Neuron (in vitro differentiated cells): ENCODE measurements at regions not wholly inside any gene's neighbourhood (a gene's known extent, or its start where the extent isn't known, plus 50 kb on each side); places are given as distances from the start of the nearest gene placed in this dataset.

Experiments
- H2AFZ ChIP-seq: one replicate; pipeline ENCODE4 v1.6.1; 2013; ENCODE audit warnings: low read depth, mild to moderate bottlenecking, inconsistent platforms, low read length, moderate library complexity
- H3K27me3 ChIP-seq: one replicate; pipeline ENCODE4 v1.6.1; 2013; ENCODE audit warnings: low read length; ENCODE audit not compliant: insufficient read depth
- H3K36me3 ChIP-seq: one replicate; pipeline ENCODE4 v1.6.1; 2013; ENCODE audit warnings: low read length; ENCODE audit not compliant: insufficient read depth
- H3K4me1 ChIP-seq: one replicate; pipeline ENCODE4 v1.6.1; 2013; ENCODE audit warnings: low read length; ENCODE audit not compliant: insufficient read depth
- H3K4me3 ChIP-seq: 2 replicates; pipeline ENCODE4 v1.5.1; 2013; ENCODE audit warnings: mild to moderate bottlenecking, low read length, moderate library complexity
- H3K9me3 ChIP-seq: one replicate; pipeline ENCODE4 v1.6.1; 2013; ENCODE audit warnings: low read length

DNA sequence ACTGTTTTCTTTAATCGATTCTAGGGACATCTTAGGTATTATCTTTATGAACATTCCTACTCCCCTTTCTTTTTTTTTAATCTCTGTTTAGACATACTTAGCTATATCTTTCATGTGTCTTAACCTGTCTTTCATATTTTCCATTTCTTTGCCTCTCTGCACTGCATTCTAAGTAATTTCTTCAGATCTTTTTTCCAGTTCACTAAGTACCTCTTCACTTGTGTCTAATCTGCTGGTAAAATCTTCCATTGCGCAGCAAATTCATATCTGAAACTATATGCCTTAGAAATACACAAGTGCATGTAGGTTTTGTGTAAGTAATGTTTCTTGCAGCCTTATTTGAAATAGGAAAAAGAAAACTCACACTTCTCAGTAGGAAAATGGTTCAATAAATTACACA lies 165.4 kb upstream of the BTBD3 start:
- no peaks in the 10 kb centered on the region for H3K4me1 ChIP-seq
- H3K4me3 ChIP-seq = no peak overlapping the region
- no peaks in the 10 kb centered on the region for H3K36me3 ChIP-seq
- no peaks in the 10 kb centered on the region for H3K27me3 ChIP-seq
- no peak overlapping the region for H2AFZ ChIP-seq
- H3K9me3 ChIP-seq = no peaks in the 10 kb centered on the region

DNA sequence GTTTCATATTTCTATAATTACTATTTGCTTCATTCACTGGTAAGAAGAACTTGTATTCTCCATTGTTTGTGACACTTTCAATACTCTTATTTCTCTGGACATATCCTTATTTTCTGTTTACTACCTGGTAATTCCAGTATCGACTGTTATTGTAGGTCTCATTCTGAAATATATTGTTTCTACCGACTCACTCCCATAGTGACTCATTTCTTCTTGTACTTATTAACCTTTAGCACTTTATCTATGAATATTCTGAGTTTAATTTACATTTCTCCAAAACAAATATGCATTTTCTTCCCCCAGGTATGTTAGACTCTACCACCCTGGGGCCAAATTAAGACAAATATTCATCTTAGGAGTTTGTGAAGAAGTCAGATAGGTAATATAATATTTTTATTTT lies 164.5 kb upstream of the BTBD3 start:
- no peak overlapping the region for H2AFZ ChIP-seq
- no peaks in the 10 kb centered on the region for H3K4me1 ChIP-seq
- H3K4me3 ChIP-seq = no peak overlapping the region
- no peaks in the 10 kb centered on the region for H3K36me3 ChIP-seq
- H3K9me3 ChIP-seq = no peaks in the 10 kb centered on the region
- H3K27me3 ChIP-seq = no peaks in the 10 kb centered on the region

DNA sequence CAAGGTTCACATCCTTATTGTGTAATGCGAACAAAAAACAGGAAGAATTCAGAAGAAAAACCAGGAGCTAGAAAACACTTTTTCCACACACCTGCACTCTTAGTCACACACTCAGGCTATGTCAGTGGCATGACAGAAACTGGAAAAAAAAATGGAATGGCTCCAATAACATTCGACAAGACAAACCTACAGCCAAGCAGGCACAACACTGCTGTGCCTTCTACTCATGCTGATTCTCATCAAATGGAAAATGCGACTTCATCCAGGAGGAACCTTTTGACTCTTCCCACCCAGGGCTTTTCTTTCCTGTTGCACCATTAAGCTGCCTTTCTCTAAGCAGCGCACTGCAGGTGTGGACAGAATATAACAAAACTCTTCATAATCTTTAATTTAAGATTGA lies 163.2 kb upstream of the BTBD3 start:
- Histone ChIP-seq H3K4me1 (no peaks in the 10 kb centered on the region), H3K4me3 (no peak overlapping the region), H3K27me3 (no peaks in the 10 kb centered on the region), H2AFZ (no peak overlapping the region), H3K9me3 (no peaks in the 10 kb centered on the region), H3K36me3 (no peaks in the 10 kb centered on the region)

DNA sequence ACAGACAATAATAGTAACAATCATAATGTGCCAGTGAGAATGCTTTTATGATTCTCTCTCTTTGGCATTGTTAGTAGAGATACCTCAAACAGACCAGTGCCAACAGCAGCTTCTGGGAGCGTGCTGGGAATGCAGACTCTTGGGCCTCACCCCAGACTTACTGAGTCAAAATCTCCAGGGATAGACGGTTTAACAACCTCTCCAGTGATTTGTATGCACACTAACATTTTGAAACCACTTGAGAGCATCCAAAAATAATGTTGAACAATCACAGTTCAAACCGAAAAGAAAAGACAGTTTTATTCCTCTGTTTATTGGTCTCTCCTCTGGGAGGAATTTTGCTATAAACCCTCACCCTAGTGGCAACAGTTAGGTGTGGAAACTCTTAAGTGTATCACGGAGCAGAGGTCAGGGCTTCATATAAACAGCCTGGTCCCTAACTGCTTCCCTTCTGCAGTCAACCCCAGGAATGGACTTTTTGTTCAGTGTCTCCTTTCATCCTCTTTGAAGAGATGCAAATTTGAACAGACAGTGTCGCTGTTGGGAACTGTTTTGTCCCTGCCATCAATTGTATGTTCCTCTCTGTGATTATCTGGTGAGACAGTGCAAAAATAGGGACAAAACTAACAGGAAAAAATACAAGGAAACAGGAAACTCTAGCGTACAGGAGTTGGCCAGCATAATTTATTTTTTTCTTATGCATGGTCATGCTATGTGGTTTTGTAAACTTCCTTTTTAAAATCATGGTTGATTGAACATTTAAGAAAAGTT lies 162.4 kb upstream of the BTBD3 start:
- no peak overlapping the region for H2AFZ ChIP-seq
- no peak overlapping the region for H3K4me3 ChIP-seq
- no peaks in the 10 kb centered on the region for H3K9me3 ChIP-seq
- H3K27me3 ChIP-seq = no peaks in the 10 kb centered on the region
- no peaks in the 10 kb centered on the region for H3K4me1 ChIP-seq
- H3K36me3 ChIP-seq = no peaks in the 10 kb centered on the region

DNA sequence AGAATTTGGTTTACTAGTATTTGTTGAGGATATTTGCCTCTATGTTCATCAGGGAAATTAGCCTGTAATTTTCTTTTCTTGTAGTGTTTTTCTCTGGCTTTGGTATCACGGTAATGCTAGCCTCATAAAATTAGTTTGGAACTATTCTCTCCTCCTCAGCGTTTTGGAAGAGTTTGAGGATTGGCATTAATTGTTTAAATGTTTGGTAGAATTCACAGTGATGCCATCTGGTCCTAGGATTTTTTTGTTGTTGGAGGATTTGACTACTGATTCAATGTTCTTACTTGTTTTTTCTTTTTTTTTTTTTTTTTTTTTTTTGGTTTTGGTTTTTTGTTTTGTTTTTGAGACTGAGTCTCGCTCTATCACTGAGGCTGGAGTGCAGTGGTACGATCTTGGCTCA lies 156.2 kb upstream of the BTBD3 start:
- Histone ChIP-seq H2AFZ (no peak overlapping the region), H3K4me1 (no peaks in the 10 kb centered on the region), H3K27me3 (no peaks in the 10 kb centered on the region), H3K9me3 (no peaks in the 10 kb centered on the region), H3K4me3 (no peak overlapping the region), H3K36me3 (no peaks in the 10 kb centered on the region)

DNA sequence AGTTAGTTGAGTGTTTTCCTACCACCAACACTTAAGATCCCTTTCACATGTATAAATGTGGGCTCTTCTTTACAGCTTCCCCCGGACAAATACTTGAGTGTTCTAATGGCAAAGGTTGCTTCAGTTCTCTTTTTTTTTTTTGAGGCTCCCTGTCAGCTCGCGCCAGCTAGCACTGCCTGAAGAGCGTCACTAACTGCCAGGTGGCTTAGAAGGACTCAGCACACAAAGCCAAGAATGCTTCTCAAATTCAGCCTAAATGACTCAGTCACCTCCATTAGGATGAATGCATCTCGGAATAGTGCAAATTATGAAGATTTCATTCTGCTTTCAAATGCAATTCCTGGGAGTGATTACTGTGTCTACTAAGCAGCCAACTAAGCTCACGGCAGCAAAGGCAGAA lies 150.7 kb upstream of the BTBD3 start:
- H3K9me3 ChIP-seq = no peaks in the 10 kb centered on the region
- H3K27me3 ChIP-seq = no peaks in the 10 kb centered on the region
- no peak overlapping the region for H2AFZ ChIP-seq
- no peaks in the 10 kb centered on the region for H3K4me1 ChIP-seq
- no peak overlapping the region for H3K4me3 ChIP-seq
- no peaks in the 10 kb centered on the region for H3K36me3 ChIP-seq

DNA sequence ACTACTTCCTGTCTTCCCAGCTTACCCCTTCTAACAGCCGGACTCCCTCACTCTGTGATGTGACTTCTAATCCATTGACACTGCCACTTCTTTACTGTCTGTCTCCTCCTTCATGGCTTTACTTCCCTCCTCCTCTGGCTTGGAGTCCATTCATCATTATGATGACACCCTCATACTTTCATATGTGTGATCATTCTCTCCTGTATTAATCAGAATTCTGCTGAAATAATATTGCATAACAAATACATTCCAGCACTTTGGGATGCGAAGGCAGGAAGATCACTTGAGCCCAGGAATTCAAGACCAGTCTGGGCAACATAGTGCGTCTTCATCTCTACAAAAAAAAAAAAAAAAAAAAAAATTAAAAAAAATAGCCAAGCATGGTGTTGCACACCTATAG lies 147.9 kb upstream of the BTBD3 start:
- Histone ChIP-seq H2AFZ (no peak overlapping the region), H3K9me3 (no peaks in the 10 kb centered on the region), H3K4me1 (no peaks in the 10 kb centered on the region), H3K4me3 (no peak overlapping the region), H3K36me3 (no peaks in the 10 kb centered on the region), H3K27me3 (no peaks in the 10 kb centered on the region)

DNA sequence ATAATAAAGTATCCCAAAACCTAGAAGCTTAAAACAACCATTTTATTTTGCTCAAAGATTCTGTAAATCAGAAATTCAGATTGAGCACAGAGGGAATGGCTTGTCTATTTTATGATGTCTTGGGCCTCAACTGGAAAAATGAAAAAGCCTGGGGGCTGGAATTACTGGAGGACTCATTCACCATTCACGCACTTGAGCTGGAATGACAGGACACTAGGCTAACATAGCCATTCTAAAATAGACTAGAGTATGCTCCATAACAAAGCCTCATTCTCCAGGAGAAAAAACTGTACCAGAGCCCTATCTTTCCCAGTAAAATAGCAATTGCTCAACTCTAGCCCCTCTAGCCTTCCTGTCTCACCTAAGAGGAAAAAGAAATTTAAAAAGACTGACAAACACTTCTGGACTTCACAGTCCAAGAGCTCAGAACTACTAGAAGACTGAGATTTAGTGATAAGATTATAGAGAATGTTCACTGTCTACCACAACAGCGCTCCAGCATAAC lies 145.4 kb upstream of the BTBD3 start:
- no peak overlapping the region for H3K4me3 ChIP-seq
- no peaks in the 10 kb centered on the region for H3K27me3 ChIP-seq
- H3K9me3 ChIP-seq = no peaks in the 10 kb centered on the region
- no peaks in the 10 kb centered on the region for H3K4me1 ChIP-seq
- H2AFZ ChIP-seq = no peak overlapping the region
- no peaks in the 10 kb centered on the region for H3K36me3 ChIP-seq

DNA sequence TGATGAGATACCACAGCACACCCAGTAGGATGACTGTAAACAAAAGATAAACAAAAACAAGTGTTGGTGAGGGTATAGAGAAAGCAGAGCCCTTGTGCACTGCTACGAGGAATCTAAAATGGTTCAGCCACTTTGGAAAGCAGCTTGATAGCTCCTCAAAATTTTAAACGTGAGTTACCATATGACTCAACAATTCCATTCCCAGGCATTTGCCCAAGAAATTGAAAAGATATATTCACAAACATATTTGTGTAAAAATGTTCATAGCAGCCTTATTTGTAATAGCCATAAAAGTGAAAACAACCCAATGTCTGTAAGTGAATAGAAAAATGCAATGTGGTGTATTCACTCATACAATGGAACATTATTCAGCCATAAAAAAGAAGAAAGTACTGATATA lies 141.0 kb upstream of the BTBD3 start:
- H3K4me3 ChIP-seq = no peak overlapping the region
- no peak overlapping the region for H2AFZ ChIP-seq
- no peaks in the 10 kb centered on the region for H3K27me3 ChIP-seq
- H3K4me1 ChIP-seq = no peaks in the 10 kb centered on the region
- H3K36me3 ChIP-seq = no peaks in the 10 kb centered on the region
- H3K9me3 ChIP-seq = no peaks in the 10 kb centered on the region

DNA sequence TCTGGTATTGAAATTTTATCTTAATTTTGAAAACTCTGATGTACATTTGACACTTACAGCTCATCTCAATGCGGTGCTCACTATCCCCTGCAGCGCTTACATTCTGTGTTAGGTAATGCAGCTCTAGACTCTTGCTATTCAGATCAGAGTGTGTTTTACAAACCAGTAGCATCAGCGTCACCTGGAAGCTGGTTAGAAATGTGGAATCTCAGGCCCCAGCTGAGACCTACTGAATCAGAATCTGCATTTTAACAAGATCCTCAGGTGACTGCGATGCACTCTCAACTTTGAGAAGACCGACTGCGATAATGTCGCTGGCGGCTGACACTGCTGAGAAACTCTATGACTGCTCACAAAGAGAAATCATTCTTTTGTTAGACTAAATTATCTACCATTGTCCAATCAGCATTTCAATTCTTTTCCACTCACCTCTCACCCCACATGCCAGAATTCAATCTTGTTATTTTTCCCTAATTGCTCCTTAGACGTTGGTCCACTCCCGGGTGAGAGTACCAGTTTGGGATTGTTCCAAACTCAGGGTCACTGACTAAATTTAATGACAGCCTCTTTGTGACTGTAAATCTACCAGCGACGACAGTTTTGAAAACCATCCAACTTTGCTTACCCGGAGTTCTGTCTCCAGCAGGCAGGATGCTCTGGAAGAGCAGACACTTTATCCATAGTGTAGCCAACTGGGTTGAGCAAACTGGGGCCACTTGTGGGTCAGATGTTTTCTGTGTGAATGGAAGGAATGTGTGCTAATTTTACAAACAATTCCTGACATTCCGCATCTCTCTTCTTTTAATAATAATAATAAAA lies 140.1 kb upstream of the BTBD3 start:
- Histone ChIP-seq H3K4me3 (no peak overlapping the region), H2AFZ (peak overlapping the region; percentile 20), H3K36me3 (no peaks in the 10 kb centered on the region), H3K4me1 (no peaks in the 10 kb centered on the region), H3K27me3 (no peaks in the 10 kb centered on the region), H3K9me3 (no peaks in the 10 kb centered on the region)

DNA sequence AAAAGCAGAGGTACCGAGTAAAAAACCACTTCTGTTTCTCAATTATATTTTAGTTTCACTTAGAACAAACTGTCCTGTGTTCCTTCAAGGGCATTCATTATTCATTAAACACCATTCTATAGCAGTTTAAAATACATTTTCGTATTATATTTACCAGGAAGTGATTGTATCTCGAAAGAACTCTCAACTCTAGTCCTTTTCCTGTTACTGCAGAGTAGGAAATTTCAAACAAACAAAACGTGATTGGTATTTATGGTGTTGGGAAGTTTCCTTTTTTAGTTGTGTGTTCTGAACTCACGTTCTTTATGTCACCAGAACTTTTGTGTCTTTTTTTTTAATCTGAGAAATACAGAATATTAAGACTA lies 139.5 kb upstream of the BTBD3 start:
- Histone ChIP-seq H2AFZ (peak overlapping the region; percentile 20), H3K27me3 (no peaks in the 10 kb centered on the region), H3K4me1 (no peaks in the 10 kb centered on the region), H3K4me3 (no peak overlapping the region), H3K36me3 (no peaks in the 10 kb centered on the region), H3K9me3 (no peaks in the 10 kb centered on the region)

DNA sequence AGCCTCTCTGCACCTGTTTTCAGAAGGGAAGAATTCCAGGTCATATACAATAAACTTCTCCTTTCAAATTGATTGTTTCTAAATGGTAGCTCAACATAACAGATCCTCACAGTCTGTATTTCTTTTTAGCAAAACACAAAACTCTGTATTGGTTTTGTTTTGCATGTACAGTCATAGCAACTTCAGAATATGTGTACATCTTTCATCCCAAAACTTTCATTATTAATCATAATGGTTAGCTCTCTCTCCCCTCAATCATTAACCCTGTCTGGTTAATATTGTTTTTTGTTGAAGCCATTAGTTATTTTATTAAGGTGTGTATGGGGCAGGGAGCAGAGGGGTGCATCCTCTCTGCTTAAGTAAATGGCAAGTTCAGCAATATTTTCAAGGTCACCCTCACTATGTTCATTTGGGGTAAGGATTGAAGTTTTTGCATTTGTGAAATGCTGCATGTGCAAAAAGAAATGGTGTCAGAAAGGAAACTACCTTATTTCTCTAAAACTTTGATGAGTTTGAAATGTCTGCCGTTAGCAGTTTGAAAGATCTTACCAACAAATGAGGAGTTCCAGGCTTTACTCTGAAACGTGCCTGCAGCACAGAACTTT lies 136.8 kb upstream of the BTBD3 start:
- Histone ChIP-seq H3K4me3 (no peak overlapping the region), H2AFZ (no peak overlapping the region), H3K4me1 (no peaks in the 10 kb centered on the region), H3K9me3 (no peaks in the 10 kb centered on the region), H3K27me3 (no peaks in the 10 kb centered on the region), H3K36me3 (no peaks in the 10 kb centered on the region)

DNA sequence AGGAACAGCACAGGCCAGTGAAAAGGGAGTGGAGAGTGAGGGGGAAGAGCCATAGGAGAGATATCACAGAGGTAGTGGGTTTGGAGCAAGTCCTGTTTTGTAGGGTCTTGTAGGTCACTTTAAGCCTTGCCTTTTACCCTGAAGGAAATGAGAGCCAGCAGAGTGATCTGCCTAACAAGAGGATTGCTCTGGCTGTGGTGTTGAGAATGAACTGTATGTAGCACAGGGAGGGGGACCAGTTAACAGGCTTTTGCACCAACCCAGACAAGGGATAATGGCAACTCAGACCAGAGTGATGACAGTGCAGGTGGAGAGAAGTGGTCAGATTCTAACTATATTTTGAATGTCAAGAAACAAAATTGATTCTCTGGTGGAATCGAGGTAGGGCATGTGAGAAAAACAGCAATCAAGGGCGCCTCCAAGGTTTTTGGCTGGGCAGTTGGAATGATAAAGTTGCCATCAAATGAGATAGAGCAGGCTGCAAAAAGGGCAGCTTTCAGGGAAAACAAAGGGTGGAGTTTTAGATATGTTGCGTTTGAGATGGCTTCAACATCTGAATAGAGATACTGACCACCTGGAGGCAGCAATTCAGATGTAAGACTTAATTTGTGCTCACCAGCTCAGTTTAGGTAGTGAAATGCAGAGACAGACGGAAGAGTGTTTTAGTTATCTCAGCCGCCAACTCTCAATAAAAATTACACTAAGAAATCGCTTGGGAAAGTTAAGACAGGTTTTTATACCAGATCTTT lies 134.4 kb upstream of the BTBD3 start:
- Histone ChIP-seq H3K4me3 (no peak overlapping the region), H3K9me3 (no peaks in the 10 kb centered on the region), H3K4me1 (no peaks in the 10 kb centered on the region), H2AFZ (no peak overlapping the region), H3K27me3 (no peaks in the 10 kb centered on the region), H3K36me3 (no peaks in the 10 kb centered on the region)
